Ovary (tissue), 7 donors: ENCODE measurements at regions not wholly inside any gene's neighbourhood (a gene's known extent, or its start where the extent isn't known, plus 50 kb on each side); places are given as distances from the start of the nearest gene placed in this dataset.

Experiments
- DNase-seq, 5 donors: peaks; one replicate each; pipeline ENCODE4 v3.0.0-alpha.2; 2019 to 2020
- H3K27ac ChIP-seq, 2 donors: fragments of 200-600 bp; one replicate each; pipeline versions ENCODE4 v1.5.1 to v1.8.0; 2019 to 2022
- H3K27me3 ChIP-seq: fragments of 200-600 bp; one replicate; pipeline ENCODE4 v1.8.0; 2022
- H3K36me3 ChIP-seq: fragments of 200-600 bp; sonication (generic); one replicate; pipeline ENCODE4 v1.5.1; 2019
- H3K4me1 ChIP-seq: one replicate; pipeline ENCODE4 v1.8.1; 2013; ENCODE audit warnings: mild to moderate bottlenecking, moderate library complexity; ENCODE audit not compliant: insufficient read depth
- H3K4me3 ChIP-seq: fragments of 200-600 bp; sonication (generic); one replicate; pipeline ENCODE4 v1.5.1; 2017
- H3K9me3 ChIP-seq, 2 donors: fragments of 200-600 bp in 1 of 2; sonication (generic) in 1 of 2; one replicate each; pipeline versions ENCODE4 v1.5.1 to v1.8.1; 2013 to 2019; ENCODE audit warnings: mild to moderate bottlenecking in 1 of 2, moderate library complexity in 1 of 2
- CTCF ChIP-seq, 3 donors: fragments of 450-650 bp in 2 of 3; fragments of 200-600 bp in 1 of 3; IDR thresholded peaks; one replicate each; pipeline versions ENCODE4 v1.5.1 to v1.8.0; 2016 to 2022; ENCODE audit warnings: antibody characterized with exemption in 3 of 3, mild to moderate bottlenecking in 1 of 3
- EP300 ChIP-seq: sonication (generic); formaldehyde crosslinking; IDR thresholded peaks from one replicate; pipeline ENCODE4 v1.6.1; 2017; ENCODE audit warnings: antibody characterized with exemption
- POLR2A ChIP-seq: fragments of 450-650 bp; IDR thresholded peaks from one replicate; pipeline ENCODE4 v1.6.1; 2017; ENCODE audit warnings: antibody characterized with exemption, mild to moderate bottlenecking, moderate library complexity
- WGBS, 3 donors: extraction: QIAGEN DNeasy Blood & Tissue Kit in 1 of 3; methylation state at CpG; one replicate each; pipeline versions ENCODE4 v1.1.5 to v1.1.7; 2013 to 2017; 5-methylcytosine and 5-hydroxymethylcytosine counted together
- intact Hi-C, 4 donors: fragments of 100-400 bp; cut with DNase I; formaldehyde crosslinking; loops; one replicate each; pipeline versions ENCODE4 v1.11.0 to v1.15.1; 2022 to 2023
- donor health status: DM: no; HTN: no; CAD: no; lungs with moderate emphysema.
- donor health status: DM: no; HTN: no; CAD: no.
- donor health status: Bipolar disorder and iron deficiency.
- donor health status: DM: no; HTN: no; CAD: no.
- donor health status: DM: yes; HTN: yes; CAD: no.

- Histone ChIP-seq H3K9me3 (no peaks in the 10 kb centered on the region), H3K36me3 (no peaks in the 10 kb centered on the region), H3K27ac (no peak overlapping the region), H3K4me3 (no peak overlapping the region), H3K27me3 (no peaks in the 10 kb centered on the region), H3K4me1 (no peaks in the 10 kb centered on the region)
- no peak for TF ChIP-seq EP300
- TF ChIP-seq CTCF (IDR thresholded peaks at IDR 0.05) = no peak
- no peak for TF ChIP-seq POLR2A
- intact Hi-C loops = loop anchor here in 1 of 4 donors (5.0 kb wide), 1 partner anchor 221 kb away; no protein-coding TSS in a partner anchor
- no peak for DNase-seq
- 40 to 52% (median 50%) methylated on average over 5 of the region's 5 CpGs for WGBS, 3 donors
Observed at GRCh38 chr15:93716615-93717231, 514.6 kb upstream of the MCTP2 start.

GRCh38 chr15:93709708-93710107 lies 521.7 kb upstream of the MCTP2 start:
- Histone ChIP-seq H3K4me1 (peaks cover 9% of the 10 kb centered on the region), H3K27me3 (no peaks in the 10 kb centered on the region), H3K36me3 (no peaks in the 10 kb centered on the region), H3K4me3 (no peak overlapping the region), H3K9me3 (no peaks in the 10 kb centered on the region), H3K27ac (no peak overlapping the region)
- no peak for DNase-seq
- no peak for TF ChIP-seq EP300
- no peak for TF ChIP-seq POLR2A
- TF ChIP-seq CTCF (IDR thresholded peaks at IDR 0.05) = no peak
- intact Hi-C loops = no loop called here
- 97 to 100% (median 98%) methylated on average over 1 of the region's 1 CpG for WGBS, 3 donors

- intact Hi-C loops = no loop called here
- no peak overlapping the region for H3K4me3 ChIP-seq
Observed at GRCh38 chr15:93708724-93709445, 522.5 kb upstream of the MCTP2 start.

GRCh38 chr15:93707751-93708150 lies 523.6 kb upstream of the MCTP2 start:
- intact Hi-C loops = no loop called here
- Histone ChIP-seq H3K9me3 (no peaks in the 10 kb centered on the region), H3K27me3 (no peaks in the 10 kb centered on the region), H3K4me3 (no peak overlapping the region), H3K27ac (no peak overlapping the region), H3K4me1 (peaks cover 9% of the 10 kb centered on the region), H3K36me3 (no peaks in the 10 kb centered on the region)
- TF ChIP-seq EP300 = no peak
- no peak for TF ChIP-seq POLR2A
- TF ChIP-seq CTCF (IDR thresholded peaks at IDR 0.05) = no peak
- 49 to 69% (median 53%) methylated on average over 5 of the region's 5 CpGs for WGBS, 3 donors
- DNase-seq = no peak

More at GRCh38 chr15:93708724-93709445, 522.5 kb upstream of the MCTP2 start:
- WGBS, 3 donors = 69 to 78% (median 70%) methylated on average over 6 of the region's 6 CpGs
- no peaks in the 10 kb centered on the region for H3K27me3 ChIP-seq
- no peak for DNase-seq
- no peaks in the 10 kb centered on the region for H3K36me3 ChIP-seq
- TF ChIP-seq CTCF (IDR thresholded peaks at IDR 0.05) (no peak), POLR2A (no peak), EP300 (no peak)
- H3K9me3 ChIP-seq = no peaks in the 10 kb centered on the region
- peaks cover 9% of the 10 kb centered on the region for H3K4me1 ChIP-seq
- no peak overlapping the region for H3K27ac ChIP-seq
